GM23338 (cell line): ENCODE measurements at regions not wholly inside any gene's neighbourhood (a gene's known extent, or its start where the extent isn't known, plus 50 kb on each side); places are given as distances from the start of the nearest gene placed in this dataset.

Experiments used
- CREB1 ChIP-seq: fragments of 250-450 bp; sonication (Bioruptor Pico); IDR thresholded peaks from 2 replicates; pipeline ENCODE4 v1.5.0; 2020; ENCODE audit warnings: low read depth, mild to moderate bottlenecking, moderate library complexity
- ETS1 ChIP-seq: IDR thresholded peaks from 2 replicates; pipeline ENCODE4 v1.6.1; 2016; ENCODE audit warnings: antibody characterized with exemption
- EZH2 ChIP-seq: fragments of 200-600 bp; sonication (generic); IDR thresholded peaks from one replicate; pipeline ENCODE4 v1.8.0; 2017; ENCODE audit warnings: antibody characterized with exemption, mild to moderate bottlenecking, low read depth; ENCODE audit not compliant: unreplicated experiment
- EZH2phosphoT487 ChIP-seq: fragments of 200-600 bp; sonication (generic); IDR thresholded peaks from one replicate; pipeline ENCODE4 v1.8.1; 2018; ENCODE audit warnings: antibody characterized with exemption; ENCODE audit not compliant: unreplicated experiment
- JUNB ChIP-seq: IDR thresholded peaks from one replicate; pipeline ENCODE4 v1.6.1; 2016; ENCODE audit warnings: antibody characterized with exemption; ENCODE audit not compliant: unreplicated experiment
- NANOG ChIP-seq: IDR thresholded peaks from 2 replicates; pipeline ENCODE4 v1.6.1; 2016; ENCODE audit warnings: antibody characterized with exemption, borderline replicate concordance
- POLR2AphosphoS5 ChIP-seq: IDR thresholded peaks from 2 replicates; pipeline ENCODE4 v1.6.1; 2016; ENCODE audit warnings: antibody characterized with exemption, low read depth
- REST ChIP-seq: IDR thresholded peaks from one replicate; pipeline ENCODE4 v1.6.1; 2018; ENCODE audit warnings: antibody characterized with exemption; ENCODE audit not compliant: unreplicated experiment
- STAT1 ChIP-seq: IDR thresholded peaks from one replicate; pipeline ENCODE4 v1.6.1; 2016; ENCODE audit warnings: antibody characterized with exemption; ENCODE audit not compliant: unreplicated experiment
- ZNF114 ChIP-seq: fragments of 250-450 bp; sonication (Bioruptor Pico); IDR thresholded peaks from 2 replicates; pipeline ENCODE4 v1.5.0; 2020; ENCODE audit warnings: mild to moderate bottlenecking, moderate library complexity
- ZNF331 ChIP-seq: fragments of 250-450 bp; sonication (Bioruptor Pico); IDR thresholded peaks from 2 replicates; pipeline ENCODE4 v1.5.0; 2020; ENCODE audit warnings: low read depth, mild to moderate bottlenecking, moderate library complexity
- TF ChIP-seq, protein P1 (sequence below), 2 experiments: fragments of 200-600 bp in 1 of 2; sonication (generic) in 1 of 2; conservative IDR thresholded peaks; 2 replicates each; pipeline versions ENCODE4 v1.5.1 to v1.6.1; 2016 to 2017; ENCODE audit warnings: antibody characterized with exemption in 2 of 2, low read depth in 2 of 2, mild to moderate bottlenecking in 2 of 2, moderate library complexity in 1 of 2
- TF ChIP-seq, protein P2 (sequence below): fragments of 250-450 bp; sonication (Bioruptor Pico); IDR thresholded peaks from 2 replicates; pipeline ENCODE4 v1.5.0; 2020; ENCODE audit warnings: mild to moderate bottlenecking, moderate library complexity

DNA sequence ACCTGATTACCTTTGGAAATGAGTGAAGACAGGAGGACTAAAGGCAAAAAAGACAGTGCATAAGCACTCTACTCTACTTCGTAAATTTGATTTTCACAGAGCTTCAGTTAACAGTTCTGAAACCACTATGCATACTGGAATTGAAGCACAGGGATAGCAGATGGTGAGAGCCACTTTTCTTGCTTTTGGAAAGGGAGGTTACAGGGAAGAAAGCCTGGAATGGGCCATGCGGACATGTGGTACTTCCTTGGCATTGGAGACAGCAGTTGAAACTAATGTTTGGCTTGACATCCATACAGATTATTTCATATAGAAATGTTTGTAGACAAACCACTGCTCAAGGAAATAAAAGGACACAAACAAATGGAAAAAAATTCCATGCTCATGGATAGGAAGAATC is 585.6 kb upstream of the RAB6C start:
- TF ChIP-seq ETS1 (no peak), EZH2 (no peak), CREB1 (CRISPR knock-in tag) (no peak), POLR2AphosphoS5 (no peak), REST (no peak), EZH2phosphoT487 (no peak), JUNB (no peak), ZNF114 (CRISPR knock-in tag) (no peak), STAT1 (no peak), ZNF331 (CRISPR knock-in tag) (no peak), NANOG (no peak)
- TF ChIP-seq, protein P1, sequence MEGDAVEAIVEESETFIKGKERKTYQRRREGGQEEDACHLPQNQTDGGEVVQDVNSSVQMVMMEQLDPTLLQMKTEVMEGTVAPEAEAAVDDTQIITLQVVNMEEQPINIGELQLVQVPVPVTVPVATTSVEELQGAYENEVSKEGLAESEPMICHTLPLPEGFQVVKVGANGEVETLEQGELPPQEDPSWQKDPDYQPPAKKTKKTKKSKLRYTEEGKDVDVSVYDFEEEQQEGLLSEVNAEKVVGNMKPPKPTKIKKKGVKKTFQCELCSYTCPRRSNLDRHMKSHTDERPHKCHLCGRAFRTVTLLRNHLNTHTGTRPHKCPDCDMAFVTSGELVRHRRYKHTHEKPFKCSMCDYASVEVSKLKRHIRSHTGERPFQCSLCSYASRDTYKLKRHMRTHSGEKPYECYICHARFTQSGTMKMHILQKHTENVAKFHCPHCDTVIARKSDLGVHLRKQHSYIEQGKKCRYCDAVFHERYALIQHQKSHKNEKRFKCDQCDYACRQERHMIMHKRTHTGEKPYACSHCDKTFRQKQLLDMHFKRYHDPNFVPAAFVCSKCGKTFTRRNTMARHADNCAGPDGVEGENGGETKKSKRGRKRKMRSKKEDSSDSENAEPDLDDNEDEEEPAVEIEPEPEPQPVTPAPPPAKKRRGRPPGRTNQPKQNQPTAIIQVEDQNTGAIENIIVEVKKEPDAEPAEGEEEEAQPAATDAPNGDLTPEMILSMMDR (conservative IDR thresholded peaks at IDR 0.05; ENCODE audit: low read depth in 2 of 2): no peak
- TF ChIP-seq, protein P2, sequence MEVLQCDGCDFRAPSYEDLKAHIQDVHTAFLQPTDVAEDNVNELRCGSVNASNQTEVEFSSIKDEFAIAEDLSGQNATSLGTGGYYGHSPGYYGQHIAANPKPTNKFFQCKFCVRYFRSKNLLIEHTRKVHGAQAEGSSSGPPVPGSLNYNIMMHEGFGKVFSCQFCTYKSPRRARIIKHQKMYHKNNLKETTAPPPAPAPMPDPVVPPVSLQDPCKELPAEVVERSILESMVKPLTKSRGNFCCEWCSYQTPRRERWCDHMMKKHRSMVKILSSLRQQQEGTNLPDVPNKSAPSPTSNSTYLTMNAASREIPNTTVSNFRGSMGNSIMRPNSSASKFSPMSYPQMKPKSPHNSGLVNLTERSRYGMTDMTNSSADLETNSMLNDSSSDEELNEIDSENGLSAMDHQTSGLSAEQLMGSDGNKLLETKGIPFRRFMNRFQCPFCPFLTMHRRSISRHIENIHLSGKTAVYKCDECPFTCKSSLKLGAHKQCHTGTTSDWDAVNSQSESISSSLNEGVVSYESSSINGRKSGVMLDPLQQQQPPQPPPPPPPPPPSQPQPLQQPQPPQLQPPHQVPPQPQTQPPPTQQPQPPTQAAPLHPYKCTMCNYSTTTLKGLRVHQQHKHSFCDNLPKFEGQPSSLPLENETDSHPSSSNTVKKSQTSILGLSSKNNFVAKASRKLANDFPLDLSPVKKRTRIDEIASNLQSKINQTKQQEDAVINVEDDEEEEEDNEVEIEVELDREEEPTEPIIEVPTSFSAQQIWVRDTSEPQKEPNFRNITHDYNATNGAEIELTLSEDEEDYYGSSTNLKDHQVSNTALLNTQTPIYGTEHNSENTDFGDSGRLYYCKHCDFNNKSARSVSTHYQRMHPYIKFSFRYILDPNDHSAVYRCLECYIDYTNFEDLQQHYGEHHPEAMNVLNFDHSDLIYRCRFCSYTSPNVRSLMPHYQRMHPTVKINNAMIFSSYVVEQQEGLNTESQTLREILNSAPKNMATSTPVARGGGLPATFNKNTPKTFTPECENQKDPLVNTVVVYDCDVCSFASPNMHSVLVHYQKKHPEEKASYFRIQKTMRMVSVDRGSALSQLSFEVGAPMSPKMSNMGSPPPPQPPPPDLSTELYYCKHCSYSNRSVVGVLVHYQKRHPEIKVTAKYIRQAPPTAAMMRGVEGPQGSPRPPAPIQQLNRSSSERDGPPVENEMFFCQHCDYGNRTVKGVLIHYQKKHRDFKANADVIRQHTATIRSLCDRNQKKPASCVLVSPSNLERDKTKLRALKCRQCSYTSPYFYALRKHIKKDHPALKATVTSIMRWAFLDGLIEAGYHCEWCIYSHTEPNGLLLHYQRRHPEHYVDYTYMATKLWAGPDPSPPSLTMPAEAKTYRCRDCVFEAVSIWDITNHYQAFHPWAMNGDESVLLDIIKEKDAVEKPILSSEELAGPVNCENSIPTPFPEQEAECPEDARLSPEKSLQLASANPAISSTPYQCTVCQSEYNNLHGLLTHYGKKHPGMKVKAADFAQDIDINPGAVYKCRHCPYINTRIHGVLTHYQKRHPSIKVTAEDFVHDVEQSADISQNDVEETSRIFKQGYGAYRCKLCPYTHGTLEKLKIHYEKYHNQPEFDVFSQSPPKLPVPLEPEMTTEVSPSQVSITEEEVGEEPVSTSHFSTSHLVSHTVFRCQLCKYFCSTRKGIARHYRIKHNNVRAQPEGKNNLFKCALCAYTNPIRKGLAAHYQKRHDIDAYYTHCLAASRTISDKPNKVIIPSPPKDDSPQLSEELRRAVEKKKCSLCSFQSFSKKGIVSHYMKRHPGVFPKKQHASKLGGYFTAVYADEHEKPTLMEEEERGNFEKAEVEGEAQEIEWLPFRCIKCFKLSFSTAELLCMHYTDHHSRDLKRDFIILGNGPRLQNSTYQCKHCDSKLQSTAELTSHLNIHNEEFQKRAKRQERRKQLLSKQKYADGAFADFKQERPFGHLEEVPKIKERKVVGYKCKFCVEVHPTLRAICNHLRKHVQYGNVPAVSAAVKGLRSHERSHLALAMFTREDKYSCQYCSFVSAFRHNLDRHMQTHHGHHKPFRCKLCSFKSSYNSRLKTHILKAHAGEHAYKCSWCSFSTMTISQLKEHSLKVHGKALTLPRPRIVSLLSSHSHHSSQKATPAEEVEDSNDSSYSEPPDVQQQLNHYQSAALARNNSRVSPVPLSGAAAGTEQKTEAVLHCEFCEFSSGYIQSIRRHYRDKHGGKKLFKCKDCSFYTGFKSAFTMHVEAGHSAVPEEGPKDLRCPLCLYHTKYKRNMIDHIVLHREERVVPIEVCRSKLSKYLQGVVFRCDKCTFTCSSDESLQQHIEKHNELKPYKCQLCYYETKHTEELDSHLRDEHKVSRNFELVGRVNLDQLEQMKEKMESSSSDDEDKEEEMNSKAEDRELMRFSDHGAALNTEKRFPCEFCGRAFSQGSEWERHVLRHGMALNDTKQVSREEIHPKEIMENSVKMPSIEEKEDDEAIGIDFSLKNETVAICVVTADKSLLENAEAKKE (CRISPR knock-in tag): no peak
